Inferior parietal cortex (tissue), 1 donor: ENCODE measurements at regions not wholly inside any gene's neighbourhood (a gene's known extent, or its start where the extent isn't known, plus 50 kb on each side); places are given as distances from the start of the nearest gene placed in this dataset.
"Not testable (repeated sequence)": the region's sequence is repeated elsewhere in the genome, so short reads cannot be mapped to it uniquely, and the experiment has no call there.

Experiments used
- DNase-seq: peaks from one replicate; pipeline ENCODE4 v3.0.0-alpha.2; 2016; ENCODE audit errors: extremely low spot score

DNA sequence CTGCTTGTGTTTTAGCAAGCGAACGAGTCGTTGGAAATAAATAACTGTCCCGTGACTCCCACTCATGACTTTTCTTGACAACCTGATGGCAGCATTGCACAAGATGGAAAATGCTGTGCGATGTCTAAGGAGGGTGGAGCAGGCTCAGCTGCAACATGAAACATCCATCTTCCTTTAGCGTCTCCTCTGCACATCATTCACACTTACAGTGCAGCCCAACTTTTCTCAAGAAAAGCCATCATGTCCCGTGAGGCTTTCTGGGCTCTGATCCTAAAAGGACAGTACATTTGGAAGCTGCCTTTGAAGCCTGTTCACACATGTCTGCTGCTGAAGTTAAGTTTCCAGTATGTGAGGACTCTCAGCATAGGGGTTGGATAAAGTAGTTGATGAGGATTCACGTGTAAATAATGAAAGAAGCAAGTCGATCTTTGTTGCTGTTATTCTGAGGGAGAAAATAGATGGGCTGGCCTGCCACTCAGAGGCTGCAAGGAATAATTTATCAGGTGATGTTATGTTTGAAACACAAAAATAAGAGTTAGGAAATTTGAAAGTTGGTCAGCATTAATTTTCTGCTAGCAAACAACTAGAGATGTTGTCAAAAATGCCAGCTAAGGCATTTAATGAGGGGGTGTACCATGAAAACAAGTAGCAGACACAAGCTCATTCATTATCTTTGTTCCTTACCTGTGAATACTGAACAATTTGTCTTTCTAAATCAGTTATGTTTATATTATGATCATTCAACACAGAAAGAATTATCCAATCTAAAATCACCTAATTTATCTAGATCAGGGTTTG, 328.7 kb upstream of the ZFP42 start:
- DNase-seq = no peak

GRCh38 chr4:187668526-187669082, 327.0 kb upstream of the ZFP42 start:
- no peak for DNase-seq

GRCh38 chr4:187671521-187671920, 324.1 kb upstream of the ZFP42 start:
- not testable (repeated sequence) for DNase-seq

DNA sequence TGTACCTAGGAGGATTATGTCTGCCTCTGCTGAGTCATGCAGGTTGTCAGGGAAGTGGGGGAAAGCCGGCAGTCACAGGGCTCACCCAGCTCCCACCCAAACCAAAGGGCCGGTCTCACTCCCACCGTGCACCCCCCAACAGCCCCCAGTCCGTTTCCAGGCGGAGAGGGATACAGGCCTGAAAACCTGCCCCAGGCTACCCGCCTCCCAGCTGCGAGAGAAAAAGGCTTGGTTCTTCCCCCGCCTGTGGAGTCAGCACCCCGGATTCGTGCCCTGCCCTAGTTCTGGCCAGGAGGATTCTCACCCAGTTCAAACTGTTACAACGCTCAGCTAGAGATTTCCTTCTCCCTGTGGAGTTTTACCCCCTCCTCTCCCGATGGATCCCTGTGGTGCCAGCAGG, 323.6 kb upstream of the ZFP42 start:
- not testable (repeated sequence) for DNase-seq

GRCh38 chr4:187672526-187672925, 323.0 kb upstream of the ZFP42 start:
- not testable (repeated sequence) for DNase-seq

- no peak for DNase-seq
Measured at GRCh38 chr4:187679450-187679849, 316.1 kb upstream of the ZFP42 start.

DNA sequence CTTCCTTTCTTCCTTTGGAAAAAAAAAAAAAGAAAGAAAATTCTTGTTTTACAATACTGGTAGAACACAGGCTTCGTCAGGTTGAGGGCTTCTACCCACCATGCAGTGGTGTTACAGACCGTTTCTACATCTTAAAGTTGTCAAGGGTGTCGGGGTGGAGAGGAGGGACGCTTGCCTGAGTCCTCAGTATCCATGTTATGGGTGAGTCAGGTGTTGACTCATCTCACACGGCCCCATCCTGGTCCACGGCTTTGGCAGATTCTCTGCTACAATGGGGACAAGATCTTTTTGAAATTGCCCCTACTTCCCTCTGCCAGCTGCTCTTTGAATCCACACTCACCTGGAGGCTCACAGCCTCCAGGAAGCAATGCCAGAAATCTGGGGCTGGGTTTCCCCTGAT, 310.3 kb upstream of the ZFP42 start:
- DNase-seq = no peak

GRCh38 chr4:187687697-187688096, 307.9 kb upstream of the ZFP42 start:
- no peak for DNase-seq

GRCh38 chr4:187692626-187693025, 302.9 kb upstream of the ZFP42 start:
- DNase-seq = no peak

DNA sequence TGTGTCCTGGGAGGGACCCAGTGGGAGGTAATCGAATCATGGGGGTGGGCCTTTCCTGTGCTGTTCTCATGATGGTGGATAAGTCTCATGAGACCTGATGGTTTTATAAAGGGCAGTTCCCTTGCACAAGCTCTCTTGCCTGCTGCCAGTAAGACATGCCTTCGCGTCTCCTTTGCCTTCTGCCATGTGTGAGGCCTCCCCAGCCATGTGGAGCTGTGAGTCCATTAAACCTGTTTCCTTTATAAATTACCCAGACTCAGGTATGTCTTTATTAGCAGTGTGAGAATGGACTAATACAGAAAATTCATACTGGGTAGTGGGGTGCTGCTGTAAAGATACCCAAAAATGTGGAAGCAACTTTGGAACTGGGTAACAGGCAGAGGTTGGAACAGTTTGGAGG, 300.0 kb upstream of the ZFP42 start:
- DNase-seq = not testable (repeated sequence)

GRCh38 chr4:187711586-187711985, 284.0 kb upstream of the ZFP42 start:
- DNase-seq = no peak

DNA sequence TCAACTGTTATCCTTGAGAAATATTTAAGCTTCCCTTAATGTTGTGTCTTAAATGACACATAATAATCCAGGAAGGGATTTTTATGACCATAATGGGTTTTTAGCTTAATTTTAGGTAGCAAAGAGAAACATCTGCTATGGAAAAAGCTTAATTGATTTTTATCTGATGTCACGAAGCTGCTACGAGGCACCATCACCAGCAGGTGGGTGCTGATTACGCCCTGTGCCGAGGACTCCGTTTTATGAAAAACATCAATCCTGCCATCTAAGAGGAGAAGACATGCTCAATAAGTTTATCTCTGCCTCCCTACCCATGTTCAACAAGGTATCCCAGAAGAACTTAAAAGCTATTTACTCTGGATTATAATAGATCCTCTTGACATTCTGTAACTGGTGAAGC, 280.6 kb upstream of the ZFP42 start:
- no peak for DNase-seq

GRCh38 chr4:187715466-187715865, 280.1 kb upstream of the ZFP42 start:
- DNase-seq = no peak

- no peak for DNase-seq
Measured at GRCh38 chr4:187724456-187724855, 271.1 kb upstream of the ZFP42 start.

- no peak for DNase-seq
Measured at GRCh38 chr4:187726485-187726884, 269.1 kb upstream of the ZFP42 start.

GRCh38 chr4:187732524-187732923, 263.0 kb upstream of the ZFP42 start:
- no peak for DNase-seq

GRCh38 chr4:187739771-187740170, 255.8 kb upstream of the ZFP42 start:
- no peak for DNase-seq

DNA sequence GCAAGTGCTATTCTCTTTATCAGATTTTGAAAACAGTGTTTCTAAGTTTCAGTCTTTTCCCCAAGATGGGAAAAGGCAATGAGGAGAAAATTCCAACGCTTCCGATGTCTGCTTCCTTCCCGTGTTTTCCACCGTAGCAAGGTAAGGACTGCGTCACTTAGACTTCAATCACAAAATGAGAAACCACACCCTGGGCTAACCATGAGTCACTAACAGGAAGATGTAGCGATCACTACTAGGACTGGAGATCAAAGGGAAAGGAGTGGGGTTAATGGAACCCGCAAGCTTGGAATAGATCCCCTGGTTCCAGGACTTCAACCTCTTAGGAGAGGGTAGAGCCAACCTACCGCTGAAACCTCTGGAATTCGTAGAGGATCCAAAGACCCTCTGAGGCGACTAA, 250.7 kb upstream of the ZFP42 start:
- DNase-seq = no peak

GRCh38 chr4:187750652-187751051, 244.9 kb upstream of the ZFP42 start:
- DNase-seq = not testable (repeated sequence)

- no peak for DNase-seq
Measured at GRCh38 chr4:187767158-187767557, 228.4 kb upstream of the ZFP42 start.

DNA sequence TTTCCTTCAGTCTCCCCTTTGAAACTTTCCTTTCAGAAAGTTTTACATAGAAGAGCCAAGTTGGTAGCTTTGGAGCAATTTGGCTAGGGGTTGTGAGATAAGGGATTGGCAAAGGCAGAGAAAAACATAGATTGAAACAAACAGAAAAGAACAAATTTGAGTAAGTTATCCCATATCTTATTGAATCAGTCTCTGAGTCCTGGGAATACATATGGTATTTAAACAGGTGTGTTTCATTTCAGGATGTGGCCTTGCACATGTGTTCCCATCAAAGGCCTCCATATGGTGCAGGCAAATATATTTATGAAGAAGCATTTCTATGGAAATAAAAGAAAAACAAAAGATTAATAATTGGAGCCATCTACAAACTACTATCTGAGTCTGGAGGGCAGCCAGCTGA, 227.9 kb upstream of the ZFP42 start:
- DNase-seq = no peak

DNA sequence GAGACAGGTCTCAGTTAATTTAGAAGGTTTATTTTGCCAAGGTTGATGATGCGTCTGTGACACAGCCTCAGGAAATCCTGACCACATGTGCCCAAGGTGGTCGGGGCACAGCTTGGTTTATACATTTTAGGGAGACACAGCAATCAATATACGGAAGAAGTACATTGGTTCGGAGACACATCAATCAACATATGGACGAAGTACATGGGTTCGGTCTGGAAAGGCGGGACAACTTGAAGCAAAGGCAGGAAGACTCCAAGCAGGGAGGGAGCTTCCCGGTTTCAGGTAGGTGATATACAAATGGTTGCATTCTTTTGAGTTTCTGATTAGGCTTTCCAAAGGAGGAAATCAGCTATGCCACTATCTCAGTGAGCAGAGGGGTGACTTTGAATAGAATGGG, 225.2 kb upstream of the ZFP42 start:
- no peak for DNase-seq

DNA sequence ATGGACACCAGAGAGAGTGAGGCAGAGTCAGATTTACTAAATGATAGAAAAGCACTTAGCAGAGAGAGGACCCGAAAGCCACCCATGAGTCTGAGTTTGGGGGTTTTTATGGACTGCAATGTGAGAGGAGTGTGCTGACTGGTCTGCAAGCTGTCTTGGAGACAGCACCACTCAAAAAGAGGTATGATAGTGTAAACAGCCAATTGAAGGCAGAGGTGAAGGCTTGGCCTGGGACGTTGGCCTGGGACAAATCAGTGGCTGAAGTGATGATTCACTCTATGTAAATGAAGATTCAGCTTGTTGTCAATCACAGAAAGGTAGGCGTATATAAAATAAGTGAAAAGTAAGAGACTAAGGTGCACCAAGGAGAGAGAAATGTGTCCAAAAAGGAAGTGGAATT, 217.6 kb upstream of the ZFP42 start:
- no peak for DNase-seq

DNA sequence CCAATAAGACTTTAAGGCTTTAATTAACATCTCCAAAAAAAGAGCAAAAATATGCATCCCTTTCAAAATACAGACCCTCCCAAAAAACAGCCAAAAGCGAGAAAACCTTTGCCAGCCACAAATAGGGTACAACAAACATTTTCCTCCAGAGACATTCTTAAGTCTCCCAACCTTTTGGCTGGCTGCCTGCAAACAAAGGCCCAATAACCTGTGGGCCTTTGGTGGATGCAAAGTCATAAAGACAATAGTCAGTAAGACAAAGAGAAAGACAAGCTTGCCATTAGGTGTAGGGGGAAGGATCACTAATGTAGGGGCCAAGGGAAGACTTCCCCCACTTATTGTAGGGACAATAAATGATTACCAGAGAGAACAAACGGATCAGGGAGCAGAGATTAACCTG, 215.5 kb upstream of the ZFP42 start:
- no peak for DNase-seq
